Endothelial cell of umbilical vein (primary cell): ENCODE measurements at regions not wholly inside any gene's neighbourhood (a gene's known extent, or its start where the extent isn't known, plus 50 kb on each side); places are given as distances from the start of the nearest gene placed in this dataset.

Source experiments
- BruUV-seq: library from RNA; stranded (reverse); fragments of 400-500 nt; replicated peaks from 2 replicates; lab custom pipeline; 2021; lab: Mats Ljungman, UMichigan
- CTCF ChIA-PET: fragments of 300-600, 350-600 bp; sonication (Branson Sonifier 250); formaldehyde crosslinking; loops from one replicate; lab custom pipeline; 2021; ENCODE audit warnings: antibody characterized with exemption, inconsistent platforms; lab: Charles Lee
- POLR2A ChIA-PET: fragments of 300-600, 350-600 bp; sonication (Branson Sonifier 250); formaldehyde crosslinking; loops from one replicate; lab custom pipeline; 2021; ENCODE audit warnings: antibody characterized with exemption, inconsistent platforms; lab: Charles Lee
- DNase-seq: peaks from one replicate; pipeline ENCODE4 v3.0.0-alpha.2; 2011; ENCODE audit warnings: low read depth, low spot score
- FAIRE-seq: peaks from 2 replicates; lab custom pipeline; 2011; peaks lifted over from hg19 to GRCh38; lab: Jason Lieb, UNC
- H2AFZ ChIP-seq: 2 replicates; pipeline ENCODE4 v1.6.0; 2012; ENCODE audit warnings: low read depth, low read length, control low read depth, inconsistent platforms
- H3K27ac ChIP-seq: 2 replicates; pipeline ENCODE4 v1.5.1; 2011; ENCODE audit warnings: low read depth, mild to moderate bottlenecking, control low read depth, low read length, moderate library complexity; ENCODE audit not compliant: insufficient read depth
- H3K27me3 ChIP-seq, 2 experiments: 2 replicates each; pipeline versions ENCODE4 v1.6.0 to v1.6.1; 2011; ENCODE audit warnings: low read length in 2 of 2, mixed read lengths in 1 of 2; ENCODE audit not compliant: control insufficient read depth in 2 of 2, insufficient read depth in 2 of 2
- H3K36me3 ChIP-seq, 2 experiments: 2 replicates in 1 of 2; 3 replicates in 1 of 2; pipeline ENCODE4 v1.5.1; 2011; ENCODE audit warnings: low read length in 2 of 2, mild to moderate bottlenecking in 1 of 2, moderate library complexity in 1 of 2; ENCODE audit not compliant: control insufficient read depth in 2 of 2, insufficient read depth in 2 of 2; ENCODE audit errors: extremely low read depth in 1 of 2
- H3K4me1 ChIP-seq: 3 replicates; pipeline ENCODE4 v1.5.1; 2011; ENCODE audit warnings: mild to moderate bottlenecking, low read length; ENCODE audit not compliant: control insufficient read depth, insufficient read depth; ENCODE audit errors: extremely low read depth
- H3K4me2 ChIP-seq: 2 replicates; pipeline ENCODE4 v1.6.1; 2011; ENCODE audit warnings: low read length, control low read depth, mixed read lengths; ENCODE audit not compliant: insufficient read depth
- H3K4me3 ChIP-seq, 3 experiments: fragments of 200-600 bp in 1 of 3; sonication (generic), shearing (Covaris generic) in 1 of 3; replicated peaks in 1 of 3; 2 replicates each; pipeline ENCODE4 v1.5.1; 2011 to 2016; ENCODE audit warnings: control low read depth in 3 of 3, low read length in 3 of 3, mild to moderate bottlenecking in 2 of 3, inconsistent platforms in 1 of 3, low read depth in 1 of 3, moderate library complexity in 1 of 3; ENCODE audit not compliant: insufficient read depth in 1 of 3
- H3K79me2 ChIP-seq: 2 replicates; pipeline ENCODE4 v1.6.0; 2012; ENCODE audit warnings: low read length, inconsistent platforms; ENCODE audit not compliant: control insufficient read depth, insufficient read depth
- H3K9ac ChIP-seq: replicated peaks from 2 replicates; pipeline ENCODE3; 2011; ENCODE audit warnings: low read length, control low read depth; ENCODE audit not compliant: insufficient read depth; ENCODE audit errors: extremely low read depth
- H3K9me1 ChIP-seq: replicated peaks from 3 replicates; pipeline ENCODE4 v1.6.0; 2011; ENCODE audit warnings: mild to moderate bottlenecking, low read length; ENCODE audit not compliant: control insufficient read depth, insufficient read depth; ENCODE audit errors: extremely low read depth
- H3K9me3 ChIP-seq: replicated peaks from 2 replicates; pipeline ENCODE4 v1.5.1; 2012; ENCODE audit warnings: low read length, inconsistent platforms; ENCODE audit not compliant: control insufficient read depth, insufficient read depth
- H4K20me1 ChIP-seq: replicated peaks from 2 replicates; pipeline ENCODE3; 2011; ENCODE audit warnings: mild to moderate bottlenecking, low read length; ENCODE audit not compliant: control insufficient read depth, insufficient read depth; ENCODE audit errors: extremely low read depth
- EZH2 ChIP-seq: IDR thresholded peaks from 2 replicates; pipeline ENCODE4 v1.6.1; 2012; ENCODE audit warnings: borderline replicate concordance, low read depth, mild to moderate bottlenecking, moderate library complexity, low read length, inconsistent platforms; ENCODE audit not compliant: severe bottlenecking
- FOS ChIP-seq: IDR thresholded peaks from 2 replicates; pipeline ENCODE4 v1.6.1; 2011; ENCODE audit warnings: mild to moderate bottlenecking, low read length, moderate library complexity, borderline replicate concordance; ENCODE audit not compliant: insufficient read depth
- GATA2 ChIP-seq: IDR thresholded peaks from 2 replicates; pipeline ENCODE4 v1.7.0; 2011; ENCODE audit warnings: low read depth, mild to moderate bottlenecking, moderate library complexity, mixed read lengths, low read length; ENCODE audit not compliant: insufficient read length, insufficient read depth
- JUN ChIP-seq: IDR thresholded peaks from 2 replicates; pipeline ENCODE4 v1.6.1; 2011; ENCODE audit warnings: borderline replicate concordance, low read depth; ENCODE audit not compliant: insufficient read length, insufficient read depth
- MYC ChIP-seq: IDR thresholded peaks from one replicate; pipeline ENCODE4 v1.6.1; 2011; ENCODE audit warnings: mild to moderate bottlenecking, low read depth, low read length
- POLR2A ChIP-seq: IDR thresholded peaks from 2 replicates; pipeline ENCODE4 v1.6.1; 2012; ENCODE audit warnings: low read depth, mild to moderate bottlenecking, control low read depth, low read length
- POLR2AphosphoS5 ChIP-seq: IDR thresholded peaks from 2 replicates; pipeline ENCODE4 v1.6.1; 2012; ENCODE audit warnings: low read depth, mild to moderate bottlenecking, control low read depth, low read length, moderate library complexity; ENCODE audit not compliant: insufficient read depth
- dilution Hi-C: fragments of 300-500 bp; cut with MboI; formaldehyde crosslinking; loops from one replicate; pipeline ENCODE4 v1.15.0; 2019; ENCODE audit warnings: low sequenced_read_pairs; ENCODE audit not compliant: extremely low pct_ligation_motif_present
- intact Hi-C: fragments of 100-400 bp; cut with micrococcal nuclease; formaldehyde crosslinking; loops from one replicate; pipeline ENCODE4 v1.10.0; 2022
- TF ChIP-seq, protein P1 (sequence below), 2 donors: IDR thresholded peaks; 1 replicate in 1 of 2; 2 replicates in 1 of 2; pipeline ENCODE4 v1.5.1; 2011; ENCODE audit warnings: low read length in 2 of 2, mild to moderate bottlenecking in 2 of 2, moderate library complexity in 2 of 2, control low read depth in 1 of 2, inconsistent platforms in 1 of 2, low read depth in 1 of 2; ENCODE audit not compliant: insufficient read depth in 1 of 2; ENCODE audit errors: extremely low read depth in 1 of 2
- TF ChIP-seq, protein P2 (sequence below): IDR thresholded peaks from 2 replicates; pipeline ENCODE4 v1.6.1; 2011; ENCODE audit not compliant: insufficient read depth, insufficient read length

GRCh38 chr2:81528852-81529480 lies 1224.4 kb upstream of the LRRTM1 start:
- TF ChIP-seq FOS (no peak), POLR2A (no peak), JUN (no peak), EZH2 (no peak), POLR2AphosphoS5 (no peak), MYC (no peak), GATA2 (no peak)
- TF ChIP-seq, protein P1, sequence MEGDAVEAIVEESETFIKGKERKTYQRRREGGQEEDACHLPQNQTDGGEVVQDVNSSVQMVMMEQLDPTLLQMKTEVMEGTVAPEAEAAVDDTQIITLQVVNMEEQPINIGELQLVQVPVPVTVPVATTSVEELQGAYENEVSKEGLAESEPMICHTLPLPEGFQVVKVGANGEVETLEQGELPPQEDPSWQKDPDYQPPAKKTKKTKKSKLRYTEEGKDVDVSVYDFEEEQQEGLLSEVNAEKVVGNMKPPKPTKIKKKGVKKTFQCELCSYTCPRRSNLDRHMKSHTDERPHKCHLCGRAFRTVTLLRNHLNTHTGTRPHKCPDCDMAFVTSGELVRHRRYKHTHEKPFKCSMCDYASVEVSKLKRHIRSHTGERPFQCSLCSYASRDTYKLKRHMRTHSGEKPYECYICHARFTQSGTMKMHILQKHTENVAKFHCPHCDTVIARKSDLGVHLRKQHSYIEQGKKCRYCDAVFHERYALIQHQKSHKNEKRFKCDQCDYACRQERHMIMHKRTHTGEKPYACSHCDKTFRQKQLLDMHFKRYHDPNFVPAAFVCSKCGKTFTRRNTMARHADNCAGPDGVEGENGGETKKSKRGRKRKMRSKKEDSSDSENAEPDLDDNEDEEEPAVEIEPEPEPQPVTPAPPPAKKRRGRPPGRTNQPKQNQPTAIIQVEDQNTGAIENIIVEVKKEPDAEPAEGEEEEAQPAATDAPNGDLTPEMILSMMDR (IDR thresholded peaks at IDR 0.05; ENCODE audit: extremely low read depth in 1 of 2, insufficient read depth in 1 of 2, low read depth in 1 of 2, low read length in 2 of 2) = no peak
- TF ChIP-seq, protein P2, sequence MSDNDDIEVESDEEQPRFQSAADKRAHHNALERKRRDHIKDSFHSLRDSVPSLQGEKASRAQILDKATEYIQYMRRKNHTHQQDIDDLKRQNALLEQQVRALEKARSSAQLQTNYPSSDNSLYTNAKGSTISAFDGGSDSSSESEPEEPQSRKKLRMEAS = no peak
- no peaks in the 10 kb centered on the region for H3K79me2 ChIP-seq
- DNase-seq = no peak
- H3K4me3 ChIP-seq = no peak overlapping the region
- H3K9ac ChIP-seq = no peak overlapping the region
- no peak overlapping the region for H3K4me2 ChIP-seq
- H2AFZ ChIP-seq = no peak overlapping the region
- BruUV-seq = no TSS peak
- no peaks in the 10 kb centered on the region for H3K4me1 ChIP-seq
- H3K27ac ChIP-seq = no peak overlapping the region
- dilution Hi-C loops = no loop called here
- ChIA-PET POLR2A (no interaction called here), CTCF (no interaction called here)
- FAIRE-seq = no peak
- no peaks in the 10 kb centered on the region for H4K20me1 ChIP-seq
- H3K9me1 ChIP-seq = no peaks in the 10 kb centered on the region
- H3K36me3 ChIP-seq = no peaks in the 10 kb centered on the region
- no peaks in the 10 kb centered on the region for H3K27me3 ChIP-seq
- intact Hi-C loops = no loop called here
- peaks cover 3% of the 10 kb centered on the region for H3K9me3 ChIP-seq
